ENCODE measurements at regions not wholly inside any gene's neighbourhood (a gene's known extent, or its start where the extent isn't known, plus 50 kb on each side); places are given as distances from the start of the nearest gene placed in this dataset.

DNA sequence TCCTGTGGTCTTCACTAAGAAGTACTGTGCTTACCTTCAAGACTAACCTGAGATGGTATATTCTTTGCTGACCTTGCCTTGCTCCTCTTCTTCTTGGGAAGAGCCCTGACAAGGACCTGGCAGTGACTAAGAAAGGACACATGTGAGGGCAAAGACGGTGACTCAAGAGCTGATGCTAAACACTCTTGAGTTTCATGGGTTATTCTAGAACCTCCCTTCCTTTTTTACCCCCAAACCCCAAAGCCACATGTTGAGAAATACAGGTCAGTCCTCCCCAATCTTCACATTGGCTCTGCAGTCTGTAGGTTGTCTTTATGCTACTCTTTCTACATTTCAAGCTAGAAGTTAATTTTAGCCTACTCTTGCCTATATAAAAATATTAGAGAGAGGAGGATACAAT lies 200.6 kb downstream of the SEMA6D start:
- Histone ChIP-seq H3K27me3 (ENCODE audit: control insufficient read depth in 2 of 2, insufficient read depth in 2 of 2, low read length in 2 of 2) (no peaks in the 10 kb centered on the region), H3K36me3 (replicated peaks in 1 of 2; ENCODE audit: control insufficient read depth in 1 of 2, insufficient read depth in 2 of 2, low read length in 2 of 2) (no peaks in the 10 kb centered on the region), H2AFZ (ENCODE audit: insufficient read depth, low read depth, low read length, poor library complexity, severe bottlenecking) (no peak overlapping the region), H3K79me2 (ENCODE audit: insufficient read depth, low read length) (no peaks in the 10 kb centered on the region), H3K4me3 (replicated peaks in 1 of 3; ENCODE audit: low read depth in 2 of 3, low read length in 3 of 3) (no peak overlapping the region), H3K4me2 (replicated peaks; ENCODE audit: extremely low read depth, low read length, poor library complexity, severe bottlenecking) (no peak overlapping the region), H4K20me1 (ENCODE audit: insufficient read depth, low read length) (no peaks in the 10 kb centered on the region), H3K4me1 (ENCODE audit: control insufficient read depth in 1 of 2, insufficient read depth in 2 of 2, low read length in 2 of 2) (peaks cover 3 to 6% of the 10 kb centered on the region in 2 donors), H3K9ac (ENCODE audit: insufficient read depth, low read length, poor library complexity, severe bottlenecking) (no peak overlapping the region), H3K9me3 (replicated peaks in 1 of 2; ENCODE audit: control insufficient read depth in 1 of 2, insufficient read depth in 1 of 2, low read length in 2 of 2) (no peaks in the 10 kb centered on the region), H3K27ac (ENCODE audit: low read depth in 1 of 2, low read length in 2 of 2) (no peak overlapping the region)
- Mint-ChIP-seq H3K9me3 (peaks cover 0 to 6% (median 3%) of the 10 kb centered on the region in 7 donors), H3K4me3 (no peak overlapping the region), H3K27ac (peak overlapping the region in 1 of 7 donors; percentile 18), H3K4me1 (peaks cover 13% of the 10 kb centered on the region), H3K36me3 (no peaks in the 10 kb centered on the region), H3K27me3 (ENCODE audit: low read depth in 3 of 3) (no peaks in the 10 kb centered on the region)
- WGBS (ENCODE audit: insufficient coverage): no CpG with 5 or more reads among the region's 1 CpG
- intact Hi-C loops (cut with micrococcal nuclease): no loop called here
- no peak for DNase-seq
- TF ChIP-seq, protein P1, sequence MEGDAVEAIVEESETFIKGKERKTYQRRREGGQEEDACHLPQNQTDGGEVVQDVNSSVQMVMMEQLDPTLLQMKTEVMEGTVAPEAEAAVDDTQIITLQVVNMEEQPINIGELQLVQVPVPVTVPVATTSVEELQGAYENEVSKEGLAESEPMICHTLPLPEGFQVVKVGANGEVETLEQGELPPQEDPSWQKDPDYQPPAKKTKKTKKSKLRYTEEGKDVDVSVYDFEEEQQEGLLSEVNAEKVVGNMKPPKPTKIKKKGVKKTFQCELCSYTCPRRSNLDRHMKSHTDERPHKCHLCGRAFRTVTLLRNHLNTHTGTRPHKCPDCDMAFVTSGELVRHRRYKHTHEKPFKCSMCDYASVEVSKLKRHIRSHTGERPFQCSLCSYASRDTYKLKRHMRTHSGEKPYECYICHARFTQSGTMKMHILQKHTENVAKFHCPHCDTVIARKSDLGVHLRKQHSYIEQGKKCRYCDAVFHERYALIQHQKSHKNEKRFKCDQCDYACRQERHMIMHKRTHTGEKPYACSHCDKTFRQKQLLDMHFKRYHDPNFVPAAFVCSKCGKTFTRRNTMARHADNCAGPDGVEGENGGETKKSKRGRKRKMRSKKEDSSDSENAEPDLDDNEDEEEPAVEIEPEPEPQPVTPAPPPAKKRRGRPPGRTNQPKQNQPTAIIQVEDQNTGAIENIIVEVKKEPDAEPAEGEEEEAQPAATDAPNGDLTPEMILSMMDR (IDR thresholded peaks at IDR 0.05): no peak

DNA sequence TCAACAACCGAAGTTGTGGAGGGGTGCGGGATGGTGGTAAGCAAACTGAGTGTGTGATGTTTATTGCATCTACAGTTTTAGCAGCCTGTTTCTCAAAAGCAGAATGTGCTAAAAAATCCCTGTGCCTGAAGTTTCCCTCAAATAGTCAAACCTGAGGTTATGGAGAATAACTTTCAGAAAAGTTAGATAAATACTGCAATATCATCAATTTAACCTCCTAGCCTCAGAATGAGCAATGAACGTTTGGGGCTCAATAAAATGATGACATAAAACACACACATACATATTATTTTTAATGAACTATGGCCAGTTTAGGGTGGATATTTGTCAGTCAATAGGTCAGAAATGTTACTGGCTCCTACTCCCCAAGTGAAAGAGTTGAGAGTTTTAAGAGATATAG lies 201.6 kb downstream of the SEMA6D start:
- Mint-ChIP-seq H3K9me3 (peaks cover 0 to 6% (median 3%) of the 10 kb centered on the region in 7 donors), H3K27ac (no peak overlapping the region), H3K4me3 (no peak overlapping the region), H3K27me3 (ENCODE audit: low read depth in 3 of 3) (no peaks in the 10 kb centered on the region), H3K36me3 (no peaks in the 10 kb centered on the region), H3K4me1 (peaks cover 17% of the 10 kb centered on the region)
- H3K79me2 ChIP-seq (ENCODE audit: insufficient read depth, low read length): no peaks in the 10 kb centered on the region
- no peaks in the 10 kb centered on the region for H3K36me3 ChIP-seq (replicated peaks in 1 of 2; ENCODE audit: control insufficient read depth in 1 of 2, insufficient read depth in 2 of 2, low read length in 2 of 2)
- no peak overlapping the region for H3K4me3 ChIP-seq (replicated peaks in 1 of 3; ENCODE audit: low read depth in 2 of 3, low read length in 3 of 3)
- H2AFZ ChIP-seq (ENCODE audit: insufficient read depth, low read depth, low read length, poor library complexity, severe bottlenecking): no peak overlapping the region
- TF ChIP-seq, protein P1 (IDR thresholded peaks at IDR 0.05): no peak
- no peak for DNase-seq
- intact Hi-C loops (cut with micrococcal nuclease): no loop called here
- H4K20me1 ChIP-seq (ENCODE audit: insufficient read depth, low read length): no peaks in the 10 kb centered on the region
- no peaks in the 10 kb centered on the region for H3K9me3 ChIP-seq (replicated peaks in 1 of 2; ENCODE audit: control insufficient read depth in 1 of 2, insufficient read depth in 1 of 2, low read length in 2 of 2)
- H3K4me2 ChIP-seq (replicated peaks; ENCODE audit: extremely low read depth, low read length, poor library complexity, severe bottlenecking): no peak overlapping the region
- H3K27me3 ChIP-seq (ENCODE audit: control insufficient read depth in 2 of 2, insufficient read depth in 2 of 2, low read length in 2 of 2): no peaks in the 10 kb centered on the region
- no peak overlapping the region for H3K9ac ChIP-seq (ENCODE audit: insufficient read depth, low read length, poor library complexity, severe bottlenecking)
- WGBS (ENCODE audit: insufficient coverage): no CpG with 5 or more reads among the region's 3 CpGs
- no peak overlapping the region for H3K27ac ChIP-seq (ENCODE audit: low read depth in 1 of 2, low read length in 2 of 2)
- peaks cover 3 to 6% of the 10 kb centered on the region in 2 donors for H3K4me1 ChIP-seq (ENCODE audit: control insufficient read depth in 1 of 2, insufficient read depth in 2 of 2, low read length in 2 of 2)

Measured in CD14-positive monocyte (primary cell).